Middle frontal gyrus (tissue), 1 donor: ENCODE measurements at regions not wholly inside any gene's neighbourhood (a gene's known extent, or its start where the extent isn't known, plus 50 kb on each side); places are given as distances from the start of the nearest gene placed in this dataset.
"Not testable (repeated sequence)": the region's sequence is repeated elsewhere in the genome, so short reads cannot be mapped to it uniquely, and the experiment has no call there.

Experiments
- DNase-seq: peaks from one replicate; pipeline ENCODE4 v3.0.0-alpha.2; 2015; ENCODE audit warnings: low spot score; ENCODE audit errors: extremely low spot score

DNA sequence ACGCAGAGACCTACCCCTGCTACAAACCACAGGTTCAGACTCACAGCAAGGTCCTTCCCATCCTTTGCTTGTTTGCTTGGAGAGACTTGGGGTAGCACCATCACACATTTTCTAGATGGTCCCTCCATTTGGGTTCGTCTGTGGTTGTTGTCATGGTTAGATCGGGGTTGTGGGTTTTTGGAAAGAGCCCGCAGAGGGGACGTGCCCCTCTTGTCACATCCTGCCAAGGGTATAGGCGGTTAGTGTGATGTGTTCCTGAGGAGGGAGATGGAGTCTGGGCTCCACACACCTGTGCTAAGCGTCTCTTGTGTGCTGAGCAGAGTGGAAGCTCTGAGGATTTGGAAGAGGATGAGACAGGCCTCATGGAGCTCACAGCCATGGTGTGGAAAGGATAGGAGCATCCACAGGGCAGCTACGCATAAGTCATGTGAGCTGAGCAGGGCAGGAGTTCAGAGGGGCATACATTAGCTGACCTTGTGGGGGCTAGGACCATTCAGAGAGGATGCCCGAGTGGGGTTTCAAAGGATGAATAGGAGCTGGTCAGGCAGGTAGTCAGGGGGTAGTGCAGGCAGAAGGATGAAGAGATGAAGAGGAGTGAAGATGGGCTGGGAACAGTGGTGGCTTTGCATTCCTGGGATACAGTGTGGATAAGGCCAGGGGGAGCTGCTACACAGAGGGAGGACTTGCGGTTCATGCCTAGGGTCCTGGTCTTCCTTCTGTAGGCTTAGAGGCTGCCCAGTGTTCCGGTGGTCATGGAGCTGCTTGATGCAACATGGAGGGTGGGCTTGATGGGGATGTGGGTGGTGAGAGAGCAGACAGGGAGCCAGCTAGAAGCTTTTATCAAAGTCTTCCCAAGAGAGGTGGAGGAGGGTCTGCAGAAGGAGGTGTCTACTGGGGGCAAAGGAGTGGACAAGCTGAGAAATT lies 62.9 kb downstream of the ACKR3 start:
- no peak for DNase-seq

DNA sequence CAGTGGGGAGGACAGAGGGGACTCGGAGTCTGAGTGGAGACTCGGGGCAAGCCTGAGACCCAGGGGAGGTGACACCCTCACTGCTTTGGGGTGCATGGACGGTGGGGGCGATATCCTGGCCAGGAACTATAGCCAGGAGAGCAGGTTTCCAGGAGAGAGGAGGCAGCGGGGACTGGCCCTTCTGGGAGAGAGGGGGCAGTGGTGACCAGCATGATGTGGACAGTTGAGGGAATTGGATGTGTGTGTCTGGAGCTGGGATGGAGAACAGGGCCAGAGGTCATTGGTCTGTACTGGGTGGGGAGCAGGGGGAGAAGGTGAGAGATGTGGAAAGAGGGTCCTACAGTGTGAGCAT lies 63.6 kb downstream of the ACKR3 start:
- DNase-seq = no peak

DNA sequence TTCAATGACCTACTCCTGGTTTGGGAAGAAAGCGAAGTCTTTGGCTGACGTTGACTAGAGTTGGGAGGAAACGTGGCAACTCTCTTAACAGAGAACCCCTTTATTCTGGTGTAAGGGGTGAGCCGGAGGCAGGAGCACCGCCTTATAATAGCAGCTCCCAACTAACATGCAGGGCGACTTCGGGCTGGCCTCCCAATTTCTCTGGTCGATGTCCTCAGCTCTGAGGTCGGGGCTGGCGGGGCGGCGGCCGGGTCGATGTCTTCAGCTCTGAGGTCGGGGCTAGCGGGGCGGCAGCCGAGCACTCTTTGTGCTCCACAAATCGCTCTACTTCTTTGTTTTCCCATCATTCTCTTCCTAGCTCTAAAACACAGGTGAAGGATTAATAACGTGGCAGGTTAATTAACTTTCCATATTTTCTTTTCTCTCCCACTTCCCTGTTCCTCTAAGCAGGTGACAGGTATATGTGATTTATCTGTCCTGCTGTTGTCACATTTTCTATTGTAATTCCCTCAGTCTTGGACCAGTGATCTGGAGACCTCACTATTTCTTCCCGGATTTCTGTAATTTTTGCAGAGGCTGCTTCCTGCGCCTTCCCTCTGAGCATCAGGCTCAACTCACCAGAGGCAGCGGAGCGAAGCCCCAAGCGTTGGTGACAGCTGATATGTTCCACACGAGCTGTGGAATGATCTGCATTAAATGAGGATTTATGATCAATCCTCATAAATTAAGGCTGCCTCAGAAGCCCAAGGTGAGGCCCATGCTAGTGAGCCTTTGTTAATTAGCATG lies 64.3 kb downstream of the ACKR3 start:
- DNase-seq = no peak

DNA sequence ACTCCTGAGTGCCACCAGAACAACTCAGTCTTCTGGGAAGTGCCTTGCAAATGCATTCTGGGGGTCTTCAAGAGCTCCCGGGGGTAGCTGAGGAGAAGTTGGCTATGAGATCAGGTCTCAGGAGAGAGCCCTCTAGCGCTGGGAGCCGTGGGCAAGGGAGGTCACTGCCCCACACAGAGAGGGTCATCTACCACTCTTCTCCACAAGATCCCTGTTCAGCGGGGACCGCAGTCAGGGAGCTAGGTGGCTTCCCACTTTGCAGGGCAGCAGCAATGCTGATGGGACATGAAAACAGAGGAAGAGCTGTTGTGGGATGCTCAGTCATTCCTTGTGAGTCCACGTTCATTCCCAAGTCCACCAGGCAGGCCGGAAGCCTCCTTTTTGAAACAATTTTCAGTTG lies 66.6 kb downstream of the ACKR3 start:
- DNase-seq = no peak

DNA sequence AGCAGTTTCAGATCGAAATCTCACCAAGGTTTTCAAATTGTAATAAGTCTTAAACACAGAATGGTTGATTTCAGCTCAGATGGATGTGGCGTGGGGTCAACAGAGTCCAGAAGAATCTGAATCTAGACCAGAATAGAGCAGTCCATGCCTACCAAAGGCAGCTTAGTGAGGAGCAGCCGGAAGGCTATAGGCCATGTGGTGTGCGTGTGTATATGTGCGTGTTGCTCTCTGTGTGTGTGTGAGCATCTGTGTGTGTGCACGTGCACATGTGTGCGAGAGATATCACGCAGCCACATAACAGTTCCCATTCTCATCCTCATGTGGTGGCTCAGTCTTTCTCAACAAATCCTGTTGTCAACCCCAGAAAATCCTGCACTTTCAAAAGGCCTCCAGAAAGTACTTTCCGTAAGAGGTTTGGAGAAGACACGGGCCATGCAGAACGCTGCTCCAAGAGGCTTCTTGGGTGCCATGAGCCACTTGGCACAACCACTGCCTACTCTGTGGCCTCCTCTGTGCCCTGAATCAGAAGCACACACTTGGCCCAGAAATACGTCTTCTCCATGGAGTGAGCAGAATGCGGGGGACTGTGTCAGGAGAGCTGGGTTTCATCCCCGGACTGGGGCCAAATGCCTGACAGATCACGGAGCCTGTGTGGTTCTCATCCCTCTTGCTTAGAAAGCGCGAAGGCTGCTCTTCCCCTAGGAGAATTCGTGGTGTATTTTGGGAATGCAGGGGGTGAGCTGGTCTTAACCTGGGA lies 67.3 kb downstream of the ACKR3 start:
- no peak for DNase-seq

DNA sequence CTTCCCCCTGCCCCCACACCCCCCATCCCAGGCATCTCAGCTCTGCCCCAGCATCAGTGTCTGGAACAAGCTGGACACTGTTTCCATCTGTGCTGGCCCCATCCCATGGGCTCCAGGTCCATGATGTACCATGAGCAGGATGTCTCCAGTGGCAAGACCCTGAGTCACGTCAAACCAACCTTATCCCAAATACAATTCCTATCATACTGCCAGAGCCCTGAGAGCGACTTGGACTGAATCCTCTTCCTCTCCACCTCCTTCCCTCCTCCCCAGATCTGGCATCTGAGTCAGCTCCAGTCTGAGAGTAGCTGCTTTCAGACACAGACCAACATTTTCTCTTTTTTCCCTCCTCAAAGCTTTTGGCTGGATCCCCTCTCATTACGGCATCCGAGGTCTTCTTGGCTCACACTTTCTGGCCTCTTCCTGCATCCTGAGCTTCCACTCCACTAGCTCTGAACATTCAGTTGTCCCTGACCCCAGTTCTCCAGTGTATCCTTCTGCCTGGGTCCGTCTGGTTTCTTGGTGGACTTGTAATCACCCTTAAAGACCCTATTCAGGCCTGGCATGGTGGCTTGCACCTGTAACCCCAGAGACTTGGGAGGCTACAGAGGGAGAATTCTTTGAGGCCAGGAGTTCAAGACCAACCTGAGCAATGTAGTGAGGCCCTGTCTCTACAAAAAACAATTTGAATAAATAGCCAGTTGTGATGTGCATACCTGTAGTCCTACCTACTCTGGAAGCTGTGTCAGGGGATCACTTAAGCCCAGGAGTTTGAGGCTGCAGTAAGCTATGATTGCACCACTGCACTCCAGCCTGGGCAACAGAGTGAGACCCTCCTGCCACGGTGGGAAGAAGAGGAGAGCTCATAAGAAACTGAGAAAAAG lies 68.3 kb downstream of the ACKR3 start:
- no peak for DNase-seq

DNA sequence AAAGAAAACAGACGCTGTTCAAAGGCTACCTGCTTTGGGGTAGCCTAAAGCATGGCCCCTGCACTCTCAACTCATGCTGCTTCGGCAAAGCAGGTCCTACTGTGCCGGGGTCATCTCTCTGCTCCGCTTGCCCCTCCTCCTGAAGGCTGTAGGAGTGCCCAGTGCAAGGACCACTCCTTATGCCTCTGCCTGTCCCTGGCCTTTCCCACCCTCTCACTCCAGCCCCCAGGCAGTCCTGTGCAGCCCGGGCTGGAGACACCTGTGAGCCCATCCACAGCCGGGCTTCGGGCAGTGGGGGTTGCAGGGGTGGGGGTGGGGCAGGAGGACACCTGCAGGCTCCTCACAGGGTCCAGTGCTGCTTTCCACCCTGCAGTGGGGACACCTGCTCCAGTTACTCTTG lies 69.1 kb downstream of the ACKR3 start:
- DNase-seq = no peak

DNA sequence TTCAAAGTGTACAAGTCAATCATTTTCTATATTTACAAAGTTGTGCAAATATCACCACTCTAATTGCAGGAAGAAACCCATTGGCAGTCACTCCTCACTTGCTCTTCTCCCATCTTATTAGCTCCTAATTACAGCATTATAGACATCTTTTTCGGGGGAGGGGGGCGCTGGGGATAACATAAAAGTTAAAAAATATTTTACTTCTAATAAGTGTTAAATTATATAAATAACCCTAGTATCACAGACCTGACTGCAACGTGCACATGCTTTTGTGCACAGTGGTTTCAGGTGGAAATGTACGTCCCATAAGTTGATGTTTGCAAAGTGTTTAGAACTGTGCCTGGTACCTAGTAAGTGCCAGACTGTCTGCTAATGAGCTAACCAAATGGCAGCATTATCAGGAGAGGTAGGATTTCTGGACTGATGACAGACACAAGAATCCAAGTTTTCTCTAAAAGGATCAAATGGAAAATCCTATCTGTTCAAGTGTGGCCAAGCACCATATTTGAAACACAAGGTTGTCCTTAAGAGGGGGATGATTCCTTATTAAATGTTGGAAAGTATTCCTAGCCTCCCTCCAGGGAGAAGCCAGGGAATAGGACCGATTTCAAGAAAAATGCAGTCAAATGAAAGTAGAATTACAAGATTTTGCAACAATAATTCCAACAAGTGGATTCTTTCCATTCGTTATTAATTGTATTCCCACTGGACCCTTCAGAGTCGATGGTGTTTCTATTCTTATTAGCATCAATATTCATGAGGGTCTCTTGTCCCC lies 70.0 kb downstream of the ACKR3 start:
- no peak for DNase-seq

DNA sequence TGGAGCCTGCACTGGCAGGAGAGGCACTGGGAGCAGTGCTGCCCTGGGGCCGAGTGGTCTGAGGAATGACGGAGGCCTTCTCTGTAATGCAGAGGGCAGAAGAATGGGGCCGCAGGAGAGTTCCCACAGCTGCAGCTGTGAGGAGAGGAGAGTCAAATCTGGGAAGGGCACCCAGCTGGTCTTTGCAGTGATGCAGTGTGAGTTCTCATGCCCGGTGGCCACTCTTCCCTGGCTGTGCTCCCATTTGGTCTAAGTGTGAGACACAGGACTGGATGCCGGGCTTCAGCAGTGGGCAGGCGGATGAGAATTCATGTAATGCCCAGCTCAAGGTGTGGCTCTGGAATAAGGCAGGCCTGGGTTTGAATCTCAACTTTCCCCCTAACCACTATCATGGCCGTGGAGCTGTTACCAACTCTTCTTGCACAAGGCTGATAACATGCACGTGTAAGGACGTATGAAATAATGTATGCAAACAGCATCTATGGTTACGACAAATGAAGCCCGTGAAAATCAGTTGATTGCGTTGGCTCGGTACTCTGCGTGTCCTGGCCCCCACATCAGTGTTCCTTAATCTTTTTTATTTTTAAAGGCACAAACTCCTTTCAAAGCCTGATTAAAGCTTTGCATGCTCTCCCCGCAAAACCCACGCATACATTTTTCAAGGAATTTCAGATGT lies 71.6 kb downstream of the ACKR3 start:
- DNase-seq = no peak

DNA sequence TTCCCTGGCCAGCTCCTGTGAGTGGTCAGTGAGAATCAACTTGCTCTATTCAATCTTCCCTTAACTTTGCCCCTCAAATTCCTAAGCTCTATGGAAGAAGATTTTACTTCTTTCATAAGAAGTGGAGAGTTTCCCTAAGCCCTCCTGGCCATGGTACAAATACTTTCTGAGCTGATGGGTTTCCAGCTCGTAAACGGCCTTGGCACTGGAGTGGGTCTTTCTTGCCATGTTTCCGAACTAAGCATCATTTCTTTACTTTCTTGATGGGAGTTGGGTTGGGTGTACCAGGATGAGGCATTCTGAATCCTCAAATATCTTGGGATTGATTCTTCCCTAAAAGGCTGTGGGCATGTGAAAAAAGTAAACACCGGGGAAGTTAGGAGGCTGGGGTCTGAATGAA lies 72.5 kb downstream of the ACKR3 start:
- no peak for DNase-seq

DNA sequence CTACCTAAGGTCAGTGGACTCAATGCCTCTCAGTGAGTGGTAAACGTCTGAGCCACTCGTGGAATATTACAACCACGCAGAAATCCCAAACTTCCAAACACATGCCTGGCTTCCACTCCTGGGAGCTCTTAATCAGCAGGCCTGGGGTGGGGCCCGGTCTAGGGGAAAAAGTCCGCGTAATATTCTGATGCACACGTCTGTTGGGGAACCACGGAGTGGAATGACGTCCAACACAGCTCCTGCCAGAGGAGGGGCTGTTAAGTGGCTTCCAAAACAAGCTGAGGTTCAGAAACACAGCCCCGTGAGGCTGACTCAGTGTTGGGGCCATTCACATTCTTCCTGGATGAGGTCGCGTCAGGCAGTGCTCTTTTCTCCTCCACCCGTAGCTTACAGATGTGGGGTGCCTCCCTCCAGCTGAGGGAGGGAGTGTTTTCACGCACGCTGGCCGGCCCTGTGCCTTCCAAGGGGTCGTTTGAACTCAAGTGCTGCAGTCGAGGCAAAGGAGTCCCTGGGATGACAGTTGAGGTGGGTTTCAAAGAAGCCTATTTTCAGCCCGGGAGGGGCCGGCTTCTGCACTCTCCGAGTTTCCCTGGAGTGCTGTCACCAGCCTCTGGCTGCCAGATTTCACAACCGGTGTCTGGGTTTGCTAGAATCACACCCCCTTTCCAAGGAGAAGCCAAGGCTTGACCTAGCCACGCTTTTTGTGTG lies 73.1 kb downstream of the ACKR3 start:
- no peak for DNase-seq

DNA sequence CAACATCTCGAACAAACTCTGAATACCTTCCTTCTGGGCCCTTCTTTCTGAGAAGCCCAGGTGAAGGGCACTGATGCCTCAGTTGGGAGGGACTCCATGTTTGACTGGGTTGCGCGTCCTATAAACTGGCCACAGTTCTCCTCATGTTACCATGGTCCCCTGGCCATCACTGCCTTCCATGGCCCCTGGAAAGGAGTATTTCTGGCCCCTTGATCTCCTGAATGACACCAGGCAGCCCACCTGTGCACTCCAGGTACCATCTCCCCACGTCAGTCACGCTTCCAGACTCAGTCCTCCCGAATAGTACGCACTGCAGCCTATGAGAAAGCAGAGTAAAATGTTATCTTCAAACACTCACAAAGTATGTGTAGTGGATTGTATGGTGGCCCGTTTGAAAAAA lies 73.9 kb downstream of the ACKR3 start:
- no peak for DNase-seq

DNA sequence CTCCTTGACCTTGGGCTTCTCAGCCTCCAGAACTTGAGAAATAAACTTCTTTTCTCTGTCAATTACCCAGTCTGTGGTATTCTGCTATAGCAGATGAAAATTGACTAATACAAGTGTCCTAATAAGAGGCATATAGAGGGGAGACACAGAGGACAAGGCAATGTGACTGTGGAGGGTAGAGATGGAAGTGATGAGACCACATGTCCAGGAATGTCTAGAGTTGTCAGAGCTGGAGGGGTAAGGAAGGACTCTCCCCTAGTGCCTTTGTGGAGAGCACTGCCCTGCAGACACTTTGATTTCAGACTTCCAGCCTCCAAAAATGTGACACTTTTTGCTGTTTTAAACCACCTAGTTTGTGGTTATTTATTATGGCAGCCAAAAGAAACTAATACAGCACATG lies 74.4 kb downstream of the ACKR3 start:
- no peak for DNase-seq

DNA sequence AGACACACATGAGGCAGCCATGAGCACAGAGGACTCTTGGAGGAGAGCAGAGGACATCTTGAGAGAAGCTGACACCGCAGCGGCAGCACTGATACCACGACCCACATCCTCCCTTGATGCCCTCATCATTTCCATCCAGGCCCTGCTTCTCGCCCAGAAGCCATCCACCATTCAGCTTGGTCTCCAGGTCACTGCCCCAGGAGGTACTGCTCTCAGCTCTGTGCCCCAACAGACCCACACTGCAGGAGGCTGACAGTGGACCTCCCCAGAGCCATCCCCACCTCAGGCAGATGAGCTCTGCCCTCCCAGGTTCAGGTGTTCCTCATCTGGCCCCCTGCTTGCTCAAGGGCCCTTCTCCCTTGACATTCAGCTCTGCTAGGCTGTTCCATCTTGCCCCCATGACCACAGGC lies 74.9 kb downstream of the ACKR3 start:
- DNase-seq = no peak

DNA sequence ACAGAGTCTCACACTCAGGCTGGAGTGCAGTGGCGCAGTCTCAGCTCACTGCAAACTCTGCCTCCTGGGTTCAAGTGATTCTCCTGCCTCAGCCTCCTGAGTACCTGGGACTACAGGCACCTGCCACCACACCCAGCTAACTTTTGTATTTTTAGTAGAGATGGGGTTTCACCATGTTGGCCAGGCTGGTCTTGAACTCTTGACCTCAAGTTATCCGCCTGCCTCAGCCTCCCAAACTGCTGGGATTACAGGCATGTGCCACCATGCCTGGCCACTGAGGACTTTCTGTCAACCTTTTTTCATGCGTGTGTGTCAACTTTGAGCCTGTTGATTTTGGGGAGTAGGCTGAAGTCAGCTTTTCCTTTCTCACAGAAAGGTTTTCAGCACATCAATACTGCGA lies 75.5 kb downstream of the ACKR3 start:
- not testable (repeated sequence) for DNase-seq

DNA sequence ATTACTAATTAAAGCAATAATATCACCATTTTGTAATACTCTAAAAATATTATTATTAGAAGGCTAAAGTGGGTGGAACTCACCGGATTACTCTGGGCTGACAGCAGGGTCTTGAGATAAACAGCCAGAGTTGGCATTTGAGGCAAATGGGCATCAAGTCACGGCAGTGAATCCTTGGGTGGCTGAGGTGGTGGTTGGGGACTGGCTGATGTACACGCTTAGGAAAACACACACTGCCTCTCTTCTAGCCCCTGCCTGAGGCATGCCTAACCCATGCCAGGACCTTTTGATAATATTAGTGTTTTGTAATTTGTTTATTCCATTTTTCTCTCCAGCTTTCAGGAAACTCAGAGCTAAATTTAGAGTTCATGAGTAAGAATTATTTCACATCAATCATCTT lies 76.8 kb downstream of the ACKR3 start:
- no peak for DNase-seq

DNA sequence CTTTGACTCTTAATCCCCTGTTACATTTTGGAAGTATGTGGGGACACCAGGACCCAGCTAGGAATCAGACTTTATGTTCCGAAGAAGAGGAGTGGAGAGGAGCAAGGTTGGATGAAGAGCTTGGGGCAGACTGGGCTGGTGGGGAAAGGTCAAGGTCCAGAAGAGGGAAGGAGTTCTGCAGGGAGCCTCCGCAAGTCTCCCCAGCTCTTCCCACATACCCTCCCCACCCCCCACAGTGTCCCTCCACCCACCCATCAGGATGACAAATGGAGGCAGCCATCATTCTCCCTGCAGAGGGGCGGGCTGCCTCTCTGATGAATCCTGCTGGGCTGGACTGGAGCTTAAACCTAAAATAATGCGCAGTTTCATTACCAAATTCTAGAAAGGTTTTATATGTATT lies 77.2 kb downstream of the ACKR3 start:
- no peak for DNase-seq

DNA sequence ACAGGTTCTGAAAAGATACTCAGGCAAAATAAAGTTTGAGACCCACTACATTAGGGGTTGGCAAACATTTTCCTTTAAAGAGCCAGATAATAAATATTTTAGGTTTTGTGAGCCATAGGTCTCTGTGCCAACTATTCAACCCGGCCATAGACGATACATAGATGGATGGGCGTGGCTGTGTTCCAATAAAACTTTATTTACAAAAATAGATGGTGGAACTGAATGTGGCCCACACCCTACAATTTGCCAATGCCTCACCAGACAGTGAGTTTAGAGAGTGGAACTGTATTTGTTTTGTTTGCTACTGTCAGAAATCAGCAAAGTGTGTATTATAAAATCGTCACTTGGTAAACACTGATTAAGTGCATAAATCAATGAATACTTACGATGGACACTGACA lies 78.0 kb downstream of the ACKR3 start:
- DNase-seq = no peak

DNA sequence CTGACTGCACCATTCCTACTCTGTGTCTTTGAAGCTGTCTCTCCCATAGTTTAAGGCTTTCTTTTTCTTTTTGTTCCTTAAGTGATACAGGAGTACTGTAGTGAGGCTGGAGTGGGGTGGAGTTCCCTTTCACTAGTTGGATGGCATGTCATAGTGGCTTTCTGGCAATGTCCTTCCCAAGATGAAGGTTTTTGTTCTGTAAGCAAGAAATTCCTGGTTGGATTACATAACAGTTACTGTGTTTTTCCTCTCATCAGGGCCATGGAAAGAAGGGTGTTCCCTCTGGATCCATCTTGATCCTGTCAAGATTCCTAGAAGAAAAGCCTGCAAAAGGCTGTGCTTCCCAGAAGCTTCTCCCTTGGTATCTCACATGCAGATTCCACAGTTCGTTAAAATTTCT lies 84.2 kb downstream of the ACKR3 start:
- no peak for DNase-seq
